Testis (tissue), 2 donors: ENCODE measurements at regions not wholly inside any gene's neighbourhood (a gene's known extent, or its start where the extent isn't known, plus 50 kb on each side); places are given as distances from the start of the nearest gene placed in this dataset.

Experiments
- DNase-seq: peaks from one replicate; pipeline ENCODE4 v3.0.0-alpha.2; 2019
- H3K27ac ChIP-seq, 2 donors: fragments of 200-600 bp; sonication (generic); one replicate each; pipeline ENCODE4 v1.5.1; 2019
- H3K27me3 ChIP-seq: fragments of 200-600 bp; sonication (generic); one replicate; pipeline ENCODE4 v1.5.1; 2019
- H3K36me3 ChIP-seq: fragments of 200-600 bp; sonication (generic); one replicate; pipeline ENCODE4 v1.5.1; 2017; ENCODE audit warnings: low read depth; ENCODE audit errors: missing control alignments
- H3K4me1 ChIP-seq: fragments of 200-600 bp; sonication (generic); one replicate; pipeline ENCODE4 v1.5.1; 2019
- H3K4me3 ChIP-seq, 2 donors: fragments of 200-600 bp; sonication (generic); one replicate each; pipeline ENCODE4 v1.5.1; 2017 to 2019
- H3K9me3 ChIP-seq: fragments of 200-600 bp; sonication (generic); one replicate; pipeline ENCODE4 v1.5.1; 2017
- CTCF ChIP-seq, 3 experiments: fragments of 450-650 bp in 2 of 3; fragments of 200-600 bp in 1 of 3; sonication (generic) in 1 of 3; IDR thresholded peaks; one replicate each; pipeline ENCODE4 v1.5.1; 2016 to 2019; ENCODE audit warnings: antibody characterized with exemption in 3 of 3, mild to moderate bottlenecking in 2 of 3, moderate library complexity in 1 of 3
- POLR2A ChIP-seq: fragments of 450-650 bp; IDR thresholded peaks from one replicate; pipeline ENCODE4 v1.6.1; 2017; ENCODE audit warnings: antibody characterized with exemption, mild to moderate bottlenecking, moderate library complexity
- WGBS, 2 donors: methylation state at CpG; one replicate each; pipeline ENCODE4 v1.1.5; 2018; 5-methylcytosine and 5-hydroxymethylcytosine counted together
- intact Hi-C: fragments of 100-400 bp; cut with DNase I; formaldehyde crosslinking; loops from one replicate; pipeline ENCODE4 v1.15.1; 2023; ENCODE audit warnings: low total_unique reads

- H3K27ac ChIP-seq = no peak overlapping the region
- H3K4me1 ChIP-seq = no peaks in the 10 kb centered on the region
- no peak for DNase-seq
- H3K4me3 ChIP-seq = no peak overlapping the region
- H3K27me3 ChIP-seq = no peaks in the 10 kb centered on the region
- H3K36me3 ChIP-seq = no peaks in the 10 kb centered on the region
- H3K9me3 ChIP-seq = no peaks in the 10 kb centered on the region
- intact Hi-C loops = no loop called here
- WGBS, 2 donors = 71 to 82% methylated on average over 3 of the region's 3 CpGs
- TF ChIP-seq POLR2A (no peak), CTCF (IDR thresholded peaks at IDR 0.05) (no peak)
Measured at GRCh38 chr17:70558821-70559220, 389.5 kb downstream of the KCNJ2 start.

- Histone ChIP-seq H3K4me3 (no peak overlapping the region), H3K27me3 (no peaks in the 10 kb centered on the region), H3K9me3 (no peaks in the 10 kb centered on the region), H3K36me3 (no peaks in the 10 kb centered on the region), H3K27ac (no peak overlapping the region), H3K4me1 (no peaks in the 10 kb centered on the region)
- TF ChIP-seq CTCF (IDR thresholded peaks at IDR 0.05) = no peak
- TF ChIP-seq POLR2A = no peak
- 83 to 98% methylated on average over 1 of the region's 1 CpG for WGBS, 2 donors
- no peak for DNase-seq
- intact Hi-C loops = no loop called here
Measured at GRCh38 chr17:70560471-70560870, 391.1 kb downstream of the KCNJ2 start.

GRCh38 chr17:70562137-70562536 lies 392.8 kb downstream of the KCNJ2 start:
- intact Hi-C loops = no loop called here
- Histone ChIP-seq H3K9me3 (no peaks in the 10 kb centered on the region), H3K4me1 (no peaks in the 10 kb centered on the region), H3K27me3 (no peaks in the 10 kb centered on the region), H3K27ac (no peak overlapping the region), H3K4me3 (no peak overlapping the region), H3K36me3 (no peaks in the 10 kb centered on the region)
- no peak for TF ChIP-seq POLR2A
- no peak for TF ChIP-seq CTCF (IDR thresholded peaks at IDR 0.05)
- DNase-seq = no peak
- 93 to 94% methylated on average over 1 of the region's 1 CpG for WGBS, 2 donors

- 47 to 56% methylated on average over 2 of the region's 2 CpGs for WGBS, 2 donors
- no peaks in the 10 kb centered on the region for H3K27me3 ChIP-seq
- no peaks in the 10 kb centered on the region for H3K4me1 ChIP-seq
- H3K9me3 ChIP-seq = no peaks in the 10 kb centered on the region
- H3K36me3 ChIP-seq = no peaks in the 10 kb centered on the region
- no peak for DNase-seq
- no peak overlapping the region for H3K27ac ChIP-seq
- intact Hi-C loops = no loop called here
- no peak overlapping the region for H3K4me3 ChIP-seq
- TF ChIP-seq CTCF (IDR thresholded peaks at IDR 0.05) = no peak
- no peak for TF ChIP-seq POLR2A
Measured at GRCh38 chr17:70563281-70563820, 394.0 kb downstream of the KCNJ2 start.

GRCh38 chr17:70564006-70564620 lies 394.8 kb downstream of the KCNJ2 start:
- Histone ChIP-seq H3K9me3 (no peaks in the 10 kb centered on the region), H3K4me1 (no peaks in the 10 kb centered on the region), H3K36me3 (no peaks in the 10 kb centered on the region), H3K27me3 (no peaks in the 10 kb centered on the region), H3K27ac (no peak overlapping the region), H3K4me3 (no peak overlapping the region)
- intact Hi-C loops = no loop called here
- TF ChIP-seq POLR2A (no peak), CTCF (IDR thresholded peaks at IDR 0.05) (no peak)
- WGBS, 2 donors = 80 to 82% methylated on average over 2 of the region's 2 CpGs
- no peak for DNase-seq
